Fibroblast of pulmonary artery (primary cell): ENCODE measurements at regions not wholly inside any gene's neighbourhood (a gene's known extent, or its start where the extent isn't known, plus 50 kb on each side); places are given as distances from the start of the nearest gene placed in this dataset.

Source experiments
- DNase-seq: peaks from one replicate; pipeline ENCODE4 v3.0.0-alpha.2; 2010; ENCODE audit warnings: low read depth
- H3K4me3 ChIP-seq: replicated peaks from 2 replicates; pipeline ENCODE4 v1.5.1; 2011; ENCODE audit warnings: low read depth, mild to moderate bottlenecking, control low read depth, low read length, moderate library complexity
- TF ChIP-seq, protein P1 (sequence below): IDR thresholded peaks from 2 replicates; pipeline ENCODE4 v1.5.1; 2011; ENCODE audit warnings: mild to moderate bottlenecking, control low read depth, low read length, inconsistent platforms; ENCODE audit errors: missing control alignments

DNA sequence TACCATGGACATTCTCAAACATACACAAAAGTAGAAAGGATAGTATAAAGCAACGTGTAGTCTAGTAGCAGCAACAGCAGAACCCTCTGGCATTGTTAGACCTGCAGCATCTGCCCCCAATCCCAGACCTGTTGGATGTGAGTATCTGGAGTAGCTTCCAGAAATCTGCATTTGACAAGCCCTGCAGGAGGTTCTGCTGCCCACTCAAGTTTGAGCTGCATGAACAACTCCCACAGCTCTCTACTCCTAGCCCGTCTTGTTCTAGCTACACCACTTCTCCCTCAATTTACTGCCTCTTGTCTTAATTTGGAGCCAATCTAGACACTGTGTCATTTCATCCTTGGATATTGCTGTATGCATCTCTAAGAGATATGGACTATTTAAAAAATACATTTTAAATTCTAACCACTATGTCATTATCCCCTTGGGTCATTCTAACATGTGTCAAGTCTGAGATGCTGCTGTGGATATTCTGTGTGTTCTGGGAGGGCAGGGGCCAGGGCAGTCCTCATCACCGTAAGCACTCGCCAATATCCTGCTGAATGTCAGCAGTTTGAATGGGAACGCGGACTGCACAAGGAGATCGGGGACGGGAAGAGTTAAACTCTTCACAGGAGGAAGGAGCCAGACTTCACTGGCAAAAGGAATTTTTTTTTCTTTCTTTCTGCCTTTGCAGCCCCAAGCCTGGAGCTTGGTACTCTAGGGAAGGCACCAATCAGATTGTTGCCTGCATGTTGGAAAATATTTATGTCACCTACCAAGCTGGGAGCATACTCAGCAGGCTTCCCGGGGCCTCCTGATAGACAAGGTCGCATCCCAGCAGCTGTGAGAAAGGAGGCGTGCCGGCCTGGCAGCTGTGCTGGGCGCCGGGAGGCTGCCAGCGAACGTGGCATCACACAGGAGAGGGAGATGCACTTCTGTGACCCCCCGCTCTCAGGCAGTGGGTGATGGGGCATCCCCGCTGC lies 429.0 kb downstream of the MIAT start:
- no peak for DNase-seq
- no peak overlapping the region for H3K4me3 ChIP-seq
- TF ChIP-seq, protein P1, sequence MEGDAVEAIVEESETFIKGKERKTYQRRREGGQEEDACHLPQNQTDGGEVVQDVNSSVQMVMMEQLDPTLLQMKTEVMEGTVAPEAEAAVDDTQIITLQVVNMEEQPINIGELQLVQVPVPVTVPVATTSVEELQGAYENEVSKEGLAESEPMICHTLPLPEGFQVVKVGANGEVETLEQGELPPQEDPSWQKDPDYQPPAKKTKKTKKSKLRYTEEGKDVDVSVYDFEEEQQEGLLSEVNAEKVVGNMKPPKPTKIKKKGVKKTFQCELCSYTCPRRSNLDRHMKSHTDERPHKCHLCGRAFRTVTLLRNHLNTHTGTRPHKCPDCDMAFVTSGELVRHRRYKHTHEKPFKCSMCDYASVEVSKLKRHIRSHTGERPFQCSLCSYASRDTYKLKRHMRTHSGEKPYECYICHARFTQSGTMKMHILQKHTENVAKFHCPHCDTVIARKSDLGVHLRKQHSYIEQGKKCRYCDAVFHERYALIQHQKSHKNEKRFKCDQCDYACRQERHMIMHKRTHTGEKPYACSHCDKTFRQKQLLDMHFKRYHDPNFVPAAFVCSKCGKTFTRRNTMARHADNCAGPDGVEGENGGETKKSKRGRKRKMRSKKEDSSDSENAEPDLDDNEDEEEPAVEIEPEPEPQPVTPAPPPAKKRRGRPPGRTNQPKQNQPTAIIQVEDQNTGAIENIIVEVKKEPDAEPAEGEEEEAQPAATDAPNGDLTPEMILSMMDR: no peak

DNA sequence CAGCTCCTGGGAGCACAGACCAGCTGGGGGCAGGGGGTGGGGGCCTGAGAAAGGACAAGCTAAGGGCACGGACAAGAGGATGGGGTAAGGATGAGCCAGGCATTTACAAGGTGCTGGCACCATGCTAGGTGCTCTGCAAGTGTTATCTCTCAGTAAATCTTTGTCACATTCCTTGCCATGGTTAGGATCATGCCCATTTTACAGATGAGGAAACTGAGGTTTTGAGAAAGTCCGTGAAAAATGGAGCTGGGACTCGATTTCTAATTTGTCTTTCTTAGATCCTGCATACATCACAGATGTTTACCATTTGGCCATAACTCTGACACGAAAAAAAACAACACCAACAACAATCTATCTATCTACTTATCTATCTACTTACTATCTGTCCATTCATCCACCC lies 429.7 kb downstream of the MIAT start:
- no peak for DNase-seq
- H3K4me3 ChIP-seq: no peak overlapping the region
- TF ChIP-seq, protein P1: no peak

DNA sequence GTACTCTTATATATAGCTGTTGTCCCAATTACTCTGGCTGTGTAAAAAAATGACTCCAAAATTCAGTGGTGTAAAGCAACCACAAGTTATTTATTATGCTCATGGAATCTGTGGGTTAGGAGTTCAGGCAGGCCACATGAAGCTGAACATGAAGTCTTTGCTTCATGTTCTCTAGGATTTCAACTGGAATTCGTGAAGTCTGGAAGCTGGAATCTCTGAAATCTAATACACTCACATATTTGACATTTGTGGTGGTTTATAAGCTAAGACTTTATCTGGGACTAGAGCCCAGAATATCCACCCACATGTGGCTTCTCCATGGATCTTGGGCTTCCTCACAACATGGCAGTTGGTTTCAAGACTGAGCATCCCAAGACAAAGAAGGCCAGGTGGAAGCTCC lies 430.6 kb downstream of the MIAT start:
- H3K4me3 ChIP-seq: no peak overlapping the region
- no peak for DNase-seq
- TF ChIP-seq, protein P1: no peak

DNA sequence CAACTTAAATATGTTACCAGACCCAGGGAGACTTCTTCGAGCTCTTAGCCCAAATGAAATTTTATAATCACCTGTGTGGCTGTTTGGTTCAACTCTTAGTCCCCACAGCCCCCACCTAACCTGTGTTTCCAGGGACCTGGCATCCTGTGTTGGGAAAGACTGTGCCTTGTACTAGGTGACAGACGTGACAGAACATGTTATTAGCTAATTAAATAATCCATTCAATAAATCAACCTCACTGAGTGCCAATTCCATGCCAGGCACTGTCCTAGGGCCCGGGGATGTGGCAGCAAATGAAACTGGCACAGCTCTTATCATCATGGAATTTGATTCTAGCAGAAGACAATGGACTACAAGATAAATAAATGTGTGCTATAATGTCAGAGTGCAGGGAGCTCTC lies 431.9 kb downstream of the MIAT start:
- DNase-seq: no peak
- TF ChIP-seq, protein P1: no peak
- no peak overlapping the region for H3K4me3 ChIP-seq

DNA sequence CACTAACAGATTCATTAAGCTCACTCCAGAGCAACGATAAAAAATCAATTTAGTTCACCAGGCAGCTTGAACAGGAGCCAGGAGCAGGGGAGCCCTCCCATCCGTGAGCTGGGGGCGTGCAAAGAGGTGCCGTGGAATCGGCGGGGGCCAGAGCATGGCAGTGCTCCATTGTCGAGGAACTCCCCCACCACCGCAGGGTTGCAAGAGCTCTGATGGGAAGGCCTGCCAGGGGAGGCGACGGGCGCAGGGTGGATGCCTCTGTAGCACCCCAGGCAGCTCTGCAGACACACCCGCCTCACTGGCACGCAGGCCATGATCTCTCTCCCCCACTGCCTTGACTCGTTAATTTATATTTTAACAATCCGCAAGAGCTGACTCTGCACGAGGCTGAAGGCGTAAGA lies 433.2 kb downstream of the MIAT start:
- H3K4me3 ChIP-seq: no peak overlapping the region
- TF ChIP-seq, protein P1: no peak
- DNase-seq: no peak

DNA sequence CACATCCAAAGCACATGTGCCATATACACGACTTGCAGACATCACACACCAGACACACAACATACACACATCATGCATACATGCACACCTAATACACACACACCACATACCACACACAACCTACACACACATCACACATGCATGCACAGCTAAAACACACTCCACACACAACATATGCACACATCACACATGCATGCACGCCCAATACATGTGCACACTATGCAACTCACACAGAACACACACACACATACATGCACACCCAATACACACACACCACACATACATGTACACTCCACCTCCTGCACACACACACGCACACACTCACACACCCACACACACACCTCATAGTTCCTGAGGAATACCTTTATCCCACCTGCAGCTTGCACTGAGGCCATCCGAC lies 436.0 kb downstream of the MIAT start:
- H3K4me3 ChIP-seq: no peak overlapping the region
- DNase-seq: no peak
- TF ChIP-seq, protein P1: no peak
